ENCODE measurements at regions not wholly inside any gene's neighbourhood (a gene's known extent, or its start where the extent isn't known, plus 50 kb on each side); places are given as distances from the start of the nearest gene placed in this dataset.

DNA sequence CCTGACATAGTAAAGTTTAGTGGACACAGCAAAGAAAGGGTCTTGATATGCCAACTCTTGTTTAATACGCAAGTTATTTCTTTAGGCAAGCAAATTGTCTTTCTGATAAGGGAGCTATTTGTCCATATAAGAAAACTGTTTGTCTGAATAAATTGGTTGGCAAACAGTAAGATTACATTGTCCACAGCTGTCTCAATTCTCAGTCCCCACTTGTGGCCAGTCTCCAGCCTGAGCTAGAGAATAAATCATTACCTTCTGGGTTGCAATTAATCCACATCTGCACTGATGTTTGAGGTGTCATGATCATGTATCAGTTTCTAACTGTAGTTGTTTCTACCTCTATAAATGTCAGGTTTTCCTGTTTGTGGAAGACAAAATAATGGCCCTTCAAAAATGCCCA, 60.0 kb upstream of the TNR start:
- DNase-seq (ENCODE audit: low read depth) = no peak
- no peaks in the 10 kb centered on the region for H3K27me3 ChIP-seq (ENCODE audit: insufficient read depth, low read length)
- H3K9me3 Mint-ChIP-seq (ENCODE audit: unreplicated experiment) = no peaks in the 10 kb centered on the region
- H3K27me3 Mint-ChIP-seq (ENCODE audit: low read depth, unreplicated experiment) = peaks cover 20% of the 10 kb centered on the region
- H4K20me1 ChIP-seq (ENCODE audit: insufficient read depth, low read length) = no peaks in the 10 kb centered on the region
- no peaks in the 10 kb centered on the region for H3K36me3 Mint-ChIP-seq (ENCODE audit: low read depth, unreplicated experiment)
- no peak overlapping the region for H3K9ac ChIP-seq (ENCODE audit: low read length)
- H3K4me1 ChIP-seq (ENCODE audit: insufficient read depth, low read length) = no peaks in the 10 kb centered on the region
- no peak overlapping the region for H3K4me3 Mint-ChIP-seq (ENCODE audit: unreplicated experiment)
- no peaks in the 10 kb centered on the region for H3K9me3 ChIP-seq (ENCODE audit: insufficient read depth, low read depth, low read length)
- no peak for FAIRE-seq
- H3K4me3 ChIP-seq (ENCODE audit: insufficient read depth, low read depth, low read length) = no peak overlapping the region
- no peaks in the 10 kb centered on the region for H3K36me3 ChIP-seq (ENCODE audit: insufficient read depth, low read length)
- no peaks in the 10 kb centered on the region for H3K79me2 ChIP-seq (ENCODE audit: insufficient read depth, low read length)
- H3K4me2 ChIP-seq (ENCODE audit: low read length) = no peak overlapping the region
- TF ChIP-seq, protein P1, sequence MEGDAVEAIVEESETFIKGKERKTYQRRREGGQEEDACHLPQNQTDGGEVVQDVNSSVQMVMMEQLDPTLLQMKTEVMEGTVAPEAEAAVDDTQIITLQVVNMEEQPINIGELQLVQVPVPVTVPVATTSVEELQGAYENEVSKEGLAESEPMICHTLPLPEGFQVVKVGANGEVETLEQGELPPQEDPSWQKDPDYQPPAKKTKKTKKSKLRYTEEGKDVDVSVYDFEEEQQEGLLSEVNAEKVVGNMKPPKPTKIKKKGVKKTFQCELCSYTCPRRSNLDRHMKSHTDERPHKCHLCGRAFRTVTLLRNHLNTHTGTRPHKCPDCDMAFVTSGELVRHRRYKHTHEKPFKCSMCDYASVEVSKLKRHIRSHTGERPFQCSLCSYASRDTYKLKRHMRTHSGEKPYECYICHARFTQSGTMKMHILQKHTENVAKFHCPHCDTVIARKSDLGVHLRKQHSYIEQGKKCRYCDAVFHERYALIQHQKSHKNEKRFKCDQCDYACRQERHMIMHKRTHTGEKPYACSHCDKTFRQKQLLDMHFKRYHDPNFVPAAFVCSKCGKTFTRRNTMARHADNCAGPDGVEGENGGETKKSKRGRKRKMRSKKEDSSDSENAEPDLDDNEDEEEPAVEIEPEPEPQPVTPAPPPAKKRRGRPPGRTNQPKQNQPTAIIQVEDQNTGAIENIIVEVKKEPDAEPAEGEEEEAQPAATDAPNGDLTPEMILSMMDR (IDR thresholded peaks at IDR 0.05; ENCODE audit: insufficient read depth, low read depth, low read length) = no peak
- no peak for TF ChIP-seq EZH2 (IDR thresholded peaks at IDR 0.05; ENCODE audit: insufficient read depth, low read length)
- no peak overlapping the region for H2AFZ ChIP-seq (ENCODE audit: low read depth, low read length)
- no peaks in the 10 kb centered on the region for H3K4me1 Mint-ChIP-seq (ENCODE audit: low read depth, unreplicated experiment)
- H3K27ac ChIP-seq (ENCODE audit: low read depth, low read length) = no peak overlapping the region
- no peak overlapping the region for H3K27ac Mint-ChIP-seq (ENCODE audit: unreplicated experiment)

DNA sequence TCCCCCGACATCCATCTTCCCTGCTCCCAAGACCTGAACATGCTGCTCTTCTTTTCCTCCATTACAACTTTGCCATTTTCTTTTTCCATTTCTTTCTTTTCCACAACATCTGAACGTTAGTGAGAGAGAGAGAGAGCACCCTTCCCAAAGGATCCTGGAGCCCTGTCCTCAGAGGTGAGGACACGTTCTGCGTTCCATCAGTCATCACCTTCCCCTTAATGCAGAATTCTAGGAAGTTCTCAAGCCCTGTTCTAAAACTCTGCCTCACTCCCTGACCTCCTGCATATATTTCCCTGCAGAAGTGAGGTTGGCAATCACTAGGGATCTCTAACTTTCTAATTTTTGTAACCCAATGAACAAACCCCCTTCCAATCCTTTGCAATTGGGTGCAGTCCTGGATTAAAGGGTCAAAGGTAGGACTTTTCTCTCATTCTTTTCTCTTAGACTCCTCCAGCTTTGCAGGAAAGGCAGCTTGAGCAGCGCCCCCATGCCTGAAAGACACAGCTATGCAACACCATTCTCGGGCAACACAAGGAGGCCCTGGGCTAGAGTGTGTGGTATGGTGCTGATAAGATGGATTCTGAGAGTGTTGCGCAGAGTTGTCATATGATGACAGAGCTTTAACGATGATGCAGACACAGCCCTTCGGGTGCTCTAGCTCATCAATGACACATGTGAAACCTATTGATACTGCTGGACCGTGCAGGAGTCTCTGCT, 59.2 kb upstream of the TNR start:
- H3K4me2 ChIP-seq (ENCODE audit: low read length) = no peak overlapping the region
- Mint-ChIP-seq H3K4me1 (ENCODE audit: low read depth, unreplicated experiment) (no peaks in the 10 kb centered on the region), H3K36me3 (ENCODE audit: low read depth, unreplicated experiment) (no peaks in the 10 kb centered on the region), H3K27ac (ENCODE audit: unreplicated experiment) (no peak overlapping the region), H3K9me3 (ENCODE audit: unreplicated experiment) (no peaks in the 10 kb centered on the region), H3K27me3 (ENCODE audit: low read depth, unreplicated experiment) (peaks cover 17% of the 10 kb centered on the region), H3K4me3 (ENCODE audit: unreplicated experiment) (no peak overlapping the region)
- H3K4me1 ChIP-seq (ENCODE audit: insufficient read depth, low read length) = no peaks in the 10 kb centered on the region
- no peak overlapping the region for H3K9ac ChIP-seq (ENCODE audit: low read length)
- H3K27me3 ChIP-seq (ENCODE audit: insufficient read depth, low read length) = no peaks in the 10 kb centered on the region
- H3K27ac ChIP-seq (ENCODE audit: low read depth, low read length) = no peak overlapping the region
- no peak for TF ChIP-seq EZH2 (IDR thresholded peaks at IDR 0.05; ENCODE audit: insufficient read depth, low read length)
- TF ChIP-seq, protein P1 (IDR thresholded peaks at IDR 0.05; ENCODE audit: insufficient read depth, low read depth, low read length) = no peak
- no peak overlapping the region for H2AFZ ChIP-seq (ENCODE audit: low read depth, low read length)
- H3K36me3 ChIP-seq (ENCODE audit: insufficient read depth, low read length) = no peaks in the 10 kb centered on the region
- H3K4me3 ChIP-seq (ENCODE audit: insufficient read depth, low read depth, low read length) = no peak overlapping the region
- DNase-seq (ENCODE audit: low read depth) = no peak
- H3K9me3 ChIP-seq (ENCODE audit: insufficient read depth, low read depth, low read length) = no peaks in the 10 kb centered on the region
- H4K20me1 ChIP-seq (ENCODE audit: insufficient read depth, low read length) = no peaks in the 10 kb centered on the region
- H3K79me2 ChIP-seq (ENCODE audit: insufficient read depth, low read length) = no peaks in the 10 kb centered on the region
- FAIRE-seq = no peak

DNA sequence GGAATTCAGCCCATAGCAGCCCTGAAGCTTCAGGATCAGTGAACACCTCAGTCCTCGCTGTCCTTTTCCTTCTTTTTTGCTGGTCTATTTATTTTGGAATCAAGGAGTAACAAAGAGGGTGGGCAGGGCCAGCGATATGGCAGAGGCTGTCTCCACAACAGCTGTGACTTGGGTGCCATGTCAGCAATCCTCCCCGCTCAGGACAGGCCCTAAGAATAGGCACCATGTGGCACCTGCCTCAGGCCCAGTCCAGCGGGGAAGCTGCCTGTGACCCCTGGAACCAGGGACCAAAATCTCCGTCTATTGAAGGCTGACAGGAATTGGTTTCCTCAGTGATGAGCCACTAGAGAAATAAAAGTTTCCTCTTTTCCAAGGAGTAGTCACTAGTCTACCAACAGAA, 58.6 kb upstream of the TNR start:
- no peak overlapping the region for H3K27ac Mint-ChIP-seq (ENCODE audit: unreplicated experiment)
- H3K4me3 Mint-ChIP-seq (ENCODE audit: unreplicated experiment) = no peak overlapping the region
- TF ChIP-seq EZH2 (IDR thresholded peaks at IDR 0.05; ENCODE audit: insufficient read depth, low read length) = no peak
- TF ChIP-seq, protein P1 (IDR thresholded peaks at IDR 0.05; ENCODE audit: insufficient read depth, low read depth, low read length) = no peak
- no peak for DNase-seq (ENCODE audit: low read depth)
- H3K4me2 ChIP-seq (ENCODE audit: low read length) = no peak overlapping the region
- H3K27me3 Mint-ChIP-seq (ENCODE audit: low read depth, unreplicated experiment) = peaks cover 16% of the 10 kb centered on the region
- no peaks in the 10 kb centered on the region for H3K9me3 Mint-ChIP-seq (ENCODE audit: unreplicated experiment)
- no peak overlapping the region for H3K9ac ChIP-seq (ENCODE audit: low read length)
- H3K36me3 Mint-ChIP-seq (ENCODE audit: low read depth, unreplicated experiment) = no peaks in the 10 kb centered on the region
- H3K36me3 ChIP-seq (ENCODE audit: insufficient read depth, low read length) = no peaks in the 10 kb centered on the region
- no peaks in the 10 kb centered on the region for H4K20me1 ChIP-seq (ENCODE audit: insufficient read depth, low read length)
- H3K79me2 ChIP-seq (ENCODE audit: insufficient read depth, low read length) = no peaks in the 10 kb centered on the region
- H3K4me3 ChIP-seq (ENCODE audit: insufficient read depth, low read depth, low read length) = no peak overlapping the region
- H3K4me1 Mint-ChIP-seq (ENCODE audit: low read depth, unreplicated experiment) = no peaks in the 10 kb centered on the region
- H3K4me1 ChIP-seq (ENCODE audit: insufficient read depth, low read length) = no peaks in the 10 kb centered on the region
- H3K9me3 ChIP-seq (ENCODE audit: insufficient read depth, low read depth, low read length) = no peaks in the 10 kb centered on the region
- H3K27ac ChIP-seq (ENCODE audit: low read depth, low read length) = no peak overlapping the region
- no peak overlapping the region for H2AFZ ChIP-seq (ENCODE audit: low read depth, low read length)
- H3K27me3 ChIP-seq (ENCODE audit: insufficient read depth, low read length) = no peaks in the 10 kb centered on the region
- no peak for FAIRE-seq
